ENCODE measurements at regions not wholly inside any gene's neighbourhood (a gene's known extent, or its start where the extent isn't known, plus 50 kb on each side); places are given as distances from the start of the nearest gene placed in this dataset.

DNA sequence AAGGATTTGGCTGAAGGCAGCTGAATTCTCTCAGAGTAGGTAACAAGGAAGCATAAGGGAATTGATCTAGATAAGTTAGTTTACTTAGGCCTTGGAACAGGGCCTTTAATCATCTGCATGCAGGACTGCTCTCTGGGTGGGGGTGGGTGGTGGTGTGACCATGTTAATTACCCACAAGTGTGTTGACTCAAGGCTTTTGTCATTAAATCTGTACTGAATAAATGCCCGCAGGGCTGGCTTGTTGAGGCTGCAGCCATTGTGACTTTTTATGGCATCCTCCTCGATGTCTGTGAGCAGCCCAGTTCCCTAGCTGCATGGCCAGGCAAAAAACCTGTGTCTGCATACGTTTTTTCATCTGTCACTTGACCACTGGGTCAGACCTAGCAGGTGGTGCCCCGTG is 63.5 kb upstream of the ASCC3 start:
- DNase-seq, result no peak

- no peak for DNase-seq
Measured at GRCh38 chr6:100946021-100946540, 65.0 kb upstream of the ASCC3 start.

GRCh38 chr6:100946711-100947110 is 65.6 kb upstream of the ASCC3 start:
- DNase-seq, result no peak

DNA sequence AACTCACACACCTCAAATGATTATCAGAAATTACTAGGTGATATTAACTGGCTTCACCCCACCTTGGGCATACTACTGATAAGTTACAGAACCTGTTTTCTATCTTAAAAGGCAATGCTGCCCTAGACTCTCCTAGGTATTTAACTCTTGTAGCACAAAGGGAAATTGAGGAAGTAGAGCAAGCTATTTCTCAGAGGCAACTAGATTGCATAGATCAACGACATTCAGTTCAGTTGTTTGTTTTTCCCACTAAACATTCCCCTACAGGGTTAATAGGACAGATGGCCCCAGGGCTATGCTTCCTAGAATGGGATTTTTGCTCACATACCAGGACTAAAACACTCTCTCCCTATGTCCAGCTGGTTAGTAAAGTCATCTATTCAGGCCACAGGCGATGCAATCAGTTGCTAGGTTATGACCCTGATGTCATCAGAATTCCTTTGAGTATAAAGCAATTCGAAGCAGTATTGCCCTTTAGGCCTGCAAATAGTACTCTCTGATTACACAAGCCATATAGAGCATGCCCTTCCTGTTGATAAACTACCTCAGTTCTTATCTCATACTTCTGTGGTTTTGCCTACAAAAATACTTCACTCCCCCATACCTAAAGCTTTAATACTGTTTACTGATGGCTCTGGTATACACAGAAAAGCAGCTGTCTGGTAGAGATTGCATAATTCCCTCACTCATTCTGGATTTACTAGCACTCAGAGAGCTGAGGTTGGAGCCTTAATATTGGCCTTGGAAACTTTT is 67.4 kb upstream of the ASCC3 start:
- DNase-seq, result no peak

- DNase-seq, result no peak
Measured at GRCh38 chr6:100952006-100952405, 70.9 kb upstream of the ASCC3 start.

DNA sequence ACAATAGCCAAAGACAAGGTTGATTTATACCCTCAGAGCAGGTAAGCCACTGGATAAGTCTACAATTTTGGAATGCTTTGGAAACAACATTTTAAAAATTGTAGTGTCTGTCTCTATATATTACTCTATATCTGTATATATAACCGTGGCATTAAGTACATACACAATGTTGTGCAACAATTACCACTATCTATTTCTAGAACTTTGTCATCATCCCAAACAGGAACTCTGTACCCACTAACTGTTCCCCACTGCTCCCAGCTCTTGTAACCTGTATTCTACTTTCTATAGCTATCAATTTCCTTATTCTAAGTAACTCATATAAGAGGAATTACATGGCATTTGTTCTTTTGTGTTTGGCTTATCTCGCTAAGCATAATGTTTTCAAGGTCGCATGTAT is 78.2 kb upstream of the ASCC3 start:
- no peak for DNase-seq

DNA sequence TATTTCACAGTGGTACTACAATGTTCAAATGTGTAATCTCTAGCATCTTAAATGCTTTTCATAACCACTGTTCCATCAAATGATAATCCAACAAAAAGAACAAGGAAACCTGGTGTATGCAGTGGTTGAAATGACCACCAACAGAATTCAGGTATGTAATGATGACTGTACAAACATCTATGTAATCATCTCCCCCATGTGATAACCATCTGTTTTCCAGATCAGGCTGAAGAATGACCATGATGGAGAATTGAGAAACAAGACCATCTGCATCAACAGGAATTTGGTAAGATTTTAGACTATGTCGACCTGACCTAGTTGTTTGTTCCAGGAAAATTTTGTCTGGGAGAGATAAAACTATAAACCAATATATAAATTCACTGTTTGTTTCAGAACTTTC is 81.3 kb upstream of the ASCC3 start:
- no peak for DNase-seq

GRCh38 chr6:100965067-100965466 is 83.9 kb upstream of the ASCC3 start:
- no peak for DNase-seq

DNA sequence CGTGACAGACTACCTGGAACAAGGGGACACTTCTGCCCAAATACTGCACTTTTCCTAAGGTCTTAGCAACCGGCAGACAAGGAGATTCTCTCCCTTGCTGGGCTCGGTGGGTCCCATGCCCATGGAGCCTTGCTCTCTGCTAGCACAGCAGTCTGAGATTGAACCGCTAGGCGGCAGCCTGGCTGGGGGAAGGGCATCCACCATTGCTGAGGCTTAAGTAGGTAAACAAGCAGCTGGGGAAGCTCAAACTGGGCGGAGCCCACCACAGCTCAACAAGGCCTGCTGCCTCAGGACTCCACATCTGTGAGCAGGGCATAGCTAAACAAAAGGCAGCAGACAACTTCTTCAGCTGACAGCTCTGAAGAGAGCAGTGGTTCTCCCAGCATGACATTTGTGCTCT is 87.8 kb upstream of the ASCC3 start:
- DNase-seq, result no peak

DNA sequence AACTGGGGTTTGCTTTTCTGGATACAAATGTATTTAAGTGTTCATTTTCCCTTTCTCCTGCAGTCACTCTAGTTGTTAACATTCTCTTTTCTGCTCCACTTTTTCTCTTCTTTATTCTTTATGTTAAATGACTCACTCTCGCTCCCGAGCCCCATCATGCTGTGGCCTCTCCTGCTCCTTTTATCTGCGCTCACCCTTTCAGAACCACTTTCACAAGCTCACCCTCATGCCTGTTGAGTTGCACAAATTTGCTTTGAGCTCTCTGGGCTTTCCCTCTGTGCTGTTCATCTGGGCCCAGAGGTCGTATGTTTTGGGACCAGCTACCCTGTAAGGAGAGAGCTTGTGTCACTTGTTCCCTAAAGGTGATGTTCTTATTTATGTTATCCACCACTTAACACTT is 98.1 kb upstream of the ASCC3 start:
- no peak for DNase-seq

- DNase-seq, result no peak
Measured at GRCh38 chr6:100980949-100981348, 99.8 kb upstream of the ASCC3 start.

- no peak for DNase-seq
Measured at GRCh38 chr6:100986921-100987320, 105.8 kb upstream of the ASCC3 start.

GRCh38 chr6:100987556-100987955 is 106.4 kb upstream of the ASCC3 start:
- DNase-seq, result no peak

GRCh38 chr6:100988391-100988984 is 107.4 kb upstream of the ASCC3 start:
- no peak for DNase-seq

GRCh38 chr6:100990070-100990469 is 108.9 kb upstream of the ASCC3 start:
- DNase-seq, result no peak

- no peak for DNase-seq
Measured at GRCh38 chr6:100996409-100996808, 115.3 kb upstream of the ASCC3 start.

DNA sequence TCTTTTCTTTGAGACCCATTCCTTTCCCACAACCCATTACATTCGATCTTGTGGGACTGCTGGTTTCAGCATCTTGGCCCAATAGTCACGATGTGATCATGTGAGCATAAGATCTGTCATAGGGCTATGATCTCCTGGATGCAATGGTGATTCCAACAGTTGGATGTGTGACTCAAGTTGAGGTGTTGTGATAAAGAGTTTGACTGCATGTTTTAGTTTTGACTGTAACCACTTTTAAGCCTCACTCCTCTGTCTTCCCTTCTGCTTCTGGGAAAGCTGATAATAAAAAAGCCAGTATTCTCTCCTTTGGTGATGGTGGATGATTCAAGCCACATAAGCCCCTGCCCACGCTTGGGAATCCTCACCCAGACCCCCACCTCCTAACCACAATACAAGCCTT is 117.0 kb upstream of the ASCC3 start:
- no peak for DNase-seq

- no peak for DNase-seq
Measured at GRCh38 chr6:100999034-100999597, 118.0 kb upstream of the ASCC3 start.

- DNase-seq, result no peak
Measured at GRCh38 chr6:101000341-101000740, 119.2 kb upstream of the ASCC3 start.

DNA sequence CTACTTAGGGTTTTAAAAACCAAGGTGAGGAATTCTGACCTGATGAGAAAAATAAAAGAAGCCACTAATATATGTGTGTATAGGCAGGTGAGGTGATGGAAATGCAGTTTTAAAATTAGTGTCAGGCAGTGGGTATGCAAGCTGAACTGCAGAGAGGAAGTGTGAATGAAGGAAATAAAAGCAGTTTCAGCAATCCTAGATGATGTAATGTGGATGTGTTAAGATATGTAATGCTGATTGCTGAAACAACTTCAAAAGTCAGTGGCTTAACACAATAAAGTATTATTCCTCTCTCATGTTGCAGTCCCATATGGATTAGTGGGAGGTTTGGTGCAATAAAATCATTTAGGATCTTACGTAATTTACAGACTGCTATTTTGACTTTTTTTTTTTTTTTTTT is 119.9 kb upstream of the ASCC3 start:
- DNase-seq, result no peak

DNA sequence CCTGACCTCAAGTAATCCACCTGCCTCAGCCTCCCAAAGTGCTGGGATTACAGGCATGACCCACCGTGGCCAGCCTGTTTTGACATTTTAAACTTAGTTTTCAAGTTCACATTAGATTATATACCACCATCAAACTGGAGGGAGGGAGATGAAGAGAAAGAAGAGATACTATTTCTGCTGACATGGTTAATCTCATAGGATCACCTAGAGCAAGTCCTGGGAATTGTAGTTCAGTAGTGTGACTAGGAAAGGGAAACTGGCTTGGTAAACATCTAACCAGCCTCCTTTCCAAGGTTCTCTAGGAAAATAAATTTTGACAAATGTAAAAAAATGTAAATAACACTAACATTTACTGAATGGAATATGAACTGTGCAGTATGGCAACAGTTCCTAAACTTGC is 120.5 kb upstream of the ASCC3 start:
- no peak for DNase-seq

- DNase-seq, result no peak
Measured at GRCh38 chr6:101003075-101003474, 121.9 kb upstream of the ASCC3 start.

DNA sequence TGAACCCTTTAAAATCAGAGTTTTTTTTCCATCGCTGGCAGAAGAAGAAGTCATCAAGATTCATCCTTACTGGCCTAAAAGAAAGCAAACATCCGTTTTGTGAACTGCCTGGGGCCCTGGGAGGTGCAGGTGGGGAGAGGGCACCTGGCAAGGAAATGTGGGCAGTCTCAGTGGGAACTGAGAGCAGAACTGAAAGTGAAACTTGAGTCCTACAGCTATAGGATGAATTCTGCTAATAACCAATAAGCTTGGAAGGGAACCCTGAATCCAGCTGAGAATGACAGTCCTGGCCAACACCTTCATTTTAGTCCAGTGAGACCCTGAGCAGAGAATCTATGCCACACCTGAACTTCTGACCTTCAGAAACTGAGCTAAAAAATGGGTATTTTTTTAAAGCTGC is 130.1 kb upstream of the ASCC3 start:
- no peak for DNase-seq

- no peak for DNase-seq
Measured at GRCh38 chr6:101013612-101014195, 132.6 kb upstream of the ASCC3 start.

All from NCI-H1105 treated with DMSO at 0.1 percent for 48 hours (cell line).